KMS-11 (cell line): ENCODE measurements at regions not wholly inside any gene's neighbourhood (a gene's known extent, or its start where the extent isn't known, plus 50 kb on each side); places are given as distances from the start of the nearest gene placed in this dataset.

Source experiments
- H2AFZ ChIP-seq: fragments of 200-600 bp; sonication (generic); 2 replicates; pipeline ENCODE4 v1.6.1; 2016; ENCODE audit warnings: antibody characterized with exemption, mixed run types, low read depth
- H3K27ac ChIP-seq: fragments of 200-600 bp; sonication (generic); 2 replicates; pipeline ENCODE4 v1.6.1; 2016; ENCODE audit warnings: mild to moderate bottlenecking, mixed run types
- H3K27me3 ChIP-seq: fragments of 200-600 bp; sonication (generic); 2 replicates; pipeline ENCODE4 v1.6.1; 2017; ENCODE audit warnings: mild to moderate bottlenecking, low read depth, mixed run types, moderate library complexity; ENCODE audit not compliant: insufficient read depth
- H3K36me3 ChIP-seq: fragments of 200-600 bp; sonication (generic); 2 replicates; pipeline ENCODE4 v1.6.1; 2017; ENCODE audit warnings: mild to moderate bottlenecking, mixed run types; ENCODE audit not compliant: insufficient read depth
- H3K4me1 ChIP-seq: fragments of 200-600 bp; sonication (generic); 2 replicates; pipeline ENCODE4 v1.6.1; 2016; ENCODE audit warnings: mild to moderate bottlenecking, low read depth, mixed run types; ENCODE audit not compliant: poor library complexity, severe bottlenecking
- H3K4me2 ChIP-seq: fragments of 200-600 bp; sonication (generic); 2 replicates; pipeline ENCODE4 v1.7.0; 2016; ENCODE audit warnings: mild to moderate bottlenecking, mixed run types
- H3K4me3 ChIP-seq: fragments of 200-600 bp; sonication (generic); IDR thresholded peaks from 2 replicates; pipeline ENCODE4 v1.6.1; 2017; ENCODE audit warnings: low read depth, low read length, mixed read lengths; ENCODE audit not compliant: insufficient read depth
- H3K79me2 ChIP-seq: fragments of 200-600 bp; sonication (generic); 2 replicates; pipeline ENCODE4 v1.6.1; 2016; ENCODE audit warnings: low read depth, mixed run types; ENCODE audit not compliant: insufficient read depth
- H3K9ac ChIP-seq: fragments of 200-600 bp; sonication (generic); 2 replicates; pipeline ENCODE4 v1.6.1; 2016; ENCODE audit warnings: mild to moderate bottlenecking, mixed run types
- H4K20me1 ChIP-seq: fragments of 200-600 bp; sonication (generic); 2 replicates; pipeline ENCODE4 v1.6.1; 2016; ENCODE audit warnings: mild to moderate bottlenecking, mixed run types; ENCODE audit not compliant: insufficient read depth
- TF ChIP-seq, protein P1 (sequence below): fragments of 200-600 bp; sonication (generic); conservative IDR thresholded peaks from 2 replicates; pipeline ENCODE4 v1.6.1; 2017; ENCODE audit warnings: low read depth, mild to moderate bottlenecking, antibody characterized with exemption, low read length, moderate library complexity, mixed read lengths

DNA sequence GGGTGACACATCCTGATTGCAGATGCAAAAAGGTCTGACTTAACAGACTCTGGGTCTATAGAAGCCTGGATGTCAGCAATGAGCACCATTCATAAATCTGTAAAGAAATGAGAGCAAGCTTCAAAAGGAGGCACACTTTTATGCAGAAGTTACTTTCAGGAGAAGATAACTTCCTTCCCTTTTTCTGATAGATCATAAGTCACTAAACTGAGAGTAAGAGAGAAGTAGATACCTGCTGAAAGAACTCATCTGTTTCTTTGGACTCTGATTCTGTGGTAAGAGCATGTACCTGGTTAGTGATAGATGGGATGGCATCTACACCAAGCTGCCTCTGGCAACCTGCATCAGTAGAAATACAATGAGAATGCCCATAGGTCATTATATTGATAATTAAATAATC lies 525.6 kb downstream of the CETN3 start:
- Histone ChIP-seq H2AFZ (no peak overlapping the region), H3K27ac (no peak overlapping the region), H3K79me2 (no peaks in the 10 kb centered on the region), H3K4me3 (no peak overlapping the region), H3K27me3 (no peaks in the 10 kb centered on the region), H3K36me3 (no peaks in the 10 kb centered on the region), H4K20me1 (no peaks in the 10 kb centered on the region), H3K9ac (no peak overlapping the region), H3K4me2 (no peak overlapping the region), H3K4me1 (no peaks in the 10 kb centered on the region)
- TF ChIP-seq, protein P1, sequence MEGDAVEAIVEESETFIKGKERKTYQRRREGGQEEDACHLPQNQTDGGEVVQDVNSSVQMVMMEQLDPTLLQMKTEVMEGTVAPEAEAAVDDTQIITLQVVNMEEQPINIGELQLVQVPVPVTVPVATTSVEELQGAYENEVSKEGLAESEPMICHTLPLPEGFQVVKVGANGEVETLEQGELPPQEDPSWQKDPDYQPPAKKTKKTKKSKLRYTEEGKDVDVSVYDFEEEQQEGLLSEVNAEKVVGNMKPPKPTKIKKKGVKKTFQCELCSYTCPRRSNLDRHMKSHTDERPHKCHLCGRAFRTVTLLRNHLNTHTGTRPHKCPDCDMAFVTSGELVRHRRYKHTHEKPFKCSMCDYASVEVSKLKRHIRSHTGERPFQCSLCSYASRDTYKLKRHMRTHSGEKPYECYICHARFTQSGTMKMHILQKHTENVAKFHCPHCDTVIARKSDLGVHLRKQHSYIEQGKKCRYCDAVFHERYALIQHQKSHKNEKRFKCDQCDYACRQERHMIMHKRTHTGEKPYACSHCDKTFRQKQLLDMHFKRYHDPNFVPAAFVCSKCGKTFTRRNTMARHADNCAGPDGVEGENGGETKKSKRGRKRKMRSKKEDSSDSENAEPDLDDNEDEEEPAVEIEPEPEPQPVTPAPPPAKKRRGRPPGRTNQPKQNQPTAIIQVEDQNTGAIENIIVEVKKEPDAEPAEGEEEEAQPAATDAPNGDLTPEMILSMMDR = no peak

DNA sequence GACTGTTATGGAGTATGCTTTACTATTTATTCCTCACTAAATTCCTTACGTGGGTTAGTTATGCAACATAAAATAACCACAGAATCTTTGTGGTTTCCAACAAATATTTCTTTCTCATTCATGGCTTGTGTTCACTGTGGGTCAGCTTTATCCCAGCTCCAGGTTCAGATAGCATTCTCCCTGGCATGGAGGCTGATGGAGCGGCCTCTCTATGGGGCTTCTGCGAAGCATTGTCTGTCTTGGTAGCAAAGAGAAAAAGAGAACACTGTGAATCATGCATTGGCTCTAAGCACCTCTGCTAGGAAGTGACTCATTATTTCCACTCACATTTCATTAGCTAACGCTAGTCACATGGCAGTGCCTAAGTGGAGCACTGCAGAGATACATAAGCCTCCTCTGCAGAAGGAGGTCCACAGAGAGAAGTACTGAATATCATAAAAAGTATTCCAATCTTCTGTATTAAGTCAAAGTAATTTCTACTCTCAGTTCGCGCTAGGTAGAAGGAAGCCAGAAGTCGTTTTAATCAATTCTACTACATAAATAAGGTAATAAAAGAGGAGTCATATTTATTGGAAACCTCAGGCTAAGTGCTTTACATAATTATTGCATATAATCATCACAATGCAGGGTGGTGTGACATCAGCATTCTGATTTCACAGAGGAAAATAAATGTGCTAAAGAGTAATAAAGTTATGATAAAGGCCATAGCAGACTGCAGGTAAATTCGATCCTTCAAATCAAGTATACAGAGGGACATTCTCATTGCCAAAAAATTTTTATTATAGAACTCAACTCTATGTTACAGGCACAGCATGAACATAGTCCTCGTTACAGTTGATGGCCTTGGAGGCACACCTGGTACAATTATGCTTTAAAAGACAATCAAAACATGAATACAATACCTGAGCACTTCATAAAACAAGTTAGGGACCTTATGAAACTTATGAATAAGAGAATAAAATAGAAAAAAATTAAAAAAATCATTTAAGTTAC lies 531.1 kb downstream of the CETN3 start:
- Histone ChIP-seq H3K4me1 (no peaks in the 10 kb centered on the region), H3K27ac (no peak overlapping the region), H3K4me2 (no peak overlapping the region), H3K9ac (no peak overlapping the region), H3K27me3 (no peaks in the 10 kb centered on the region), H4K20me1 (no peaks in the 10 kb centered on the region), H3K36me3 (no peaks in the 10 kb centered on the region), H3K79me2 (no peaks in the 10 kb centered on the region), H2AFZ (no peak overlapping the region), H3K4me3 (no peak overlapping the region)
- TF ChIP-seq, protein P1 = no peak

DNA sequence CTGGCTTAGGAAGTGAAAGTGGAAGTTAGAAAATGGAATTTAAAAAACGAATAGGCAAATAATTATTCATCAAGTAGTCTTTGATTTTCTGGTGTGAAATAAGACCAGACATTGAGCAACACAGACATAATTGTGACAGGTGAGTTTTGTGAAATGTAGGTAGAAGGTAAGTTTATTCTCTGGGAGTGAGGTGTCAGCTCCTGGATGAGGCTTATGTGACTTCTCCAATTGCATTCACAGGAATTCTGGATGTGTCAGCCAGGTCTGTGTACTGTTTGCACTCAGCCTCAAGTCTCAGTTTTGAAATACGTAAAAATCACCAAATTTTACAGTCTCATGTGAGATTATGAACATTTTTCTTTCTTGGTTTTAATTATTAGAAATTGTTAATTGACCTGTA lies 537.6 kb downstream of the CETN3 start:
- no peak overlapping the region for H3K27ac ChIP-seq
- no peaks in the 10 kb centered on the region for H3K36me3 ChIP-seq
- H3K4me3 ChIP-seq = no peak overlapping the region
- no peaks in the 10 kb centered on the region for H3K27me3 ChIP-seq
- H2AFZ ChIP-seq = no peak overlapping the region
- no peaks in the 10 kb centered on the region for H3K4me1 ChIP-seq
- H3K4me2 ChIP-seq = no peak overlapping the region
- no peak overlapping the region for H3K9ac ChIP-seq
- TF ChIP-seq, protein P1 = no peak
- no peaks in the 10 kb centered on the region for H3K79me2 ChIP-seq
- H4K20me1 ChIP-seq = no peaks in the 10 kb centered on the region

DNA sequence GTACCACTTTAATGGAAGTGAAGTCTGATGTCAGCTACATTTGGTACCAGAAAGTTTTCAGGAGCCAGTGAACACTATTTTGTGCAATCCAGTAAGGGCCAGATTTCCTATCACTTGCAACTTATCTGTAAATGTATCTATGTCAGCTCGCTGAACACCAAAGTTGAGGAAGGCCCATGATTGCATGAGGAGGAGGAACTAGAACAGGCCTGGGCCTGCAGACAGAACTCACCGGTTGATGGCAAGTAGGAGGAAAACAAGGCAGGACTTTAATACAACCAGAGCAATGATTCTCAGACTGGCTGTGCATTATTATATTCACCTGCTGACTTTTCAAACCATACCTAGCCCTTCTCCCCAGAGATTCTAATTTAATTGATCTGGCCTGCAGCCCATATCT lies 540.2 kb downstream of the CETN3 start:
- Histone ChIP-seq H3K4me1 (no peaks in the 10 kb centered on the region), H3K27me3 (no peaks in the 10 kb centered on the region), H3K4me3 (no peak overlapping the region), H4K20me1 (no peaks in the 10 kb centered on the region), H3K4me2 (no peak overlapping the region), H2AFZ (no peak overlapping the region), H3K9ac (no peak overlapping the region), H3K36me3 (no peaks in the 10 kb centered on the region), H3K79me2 (no peaks in the 10 kb centered on the region), H3K27ac (no peak overlapping the region)
- TF ChIP-seq, protein P1 = no peak
